GM21423 (cell line): ENCODE measurements at regions not wholly inside any gene's neighbourhood (a gene's known extent, or its start where the extent isn't known, plus 50 kb on each side); places are given as distances from the start of the nearest gene placed in this dataset.
"Not testable (repeated sequence)": the region's sequence is repeated elsewhere in the genome, so short reads cannot be mapped to it uniquely, and the experiment has no call there.

Source experiments
- ATAC-seq: cut with Tn5 transposase; IDR thresholded peaks from one replicate; pipeline ENCODE4 v1.9.1; 2021; ENCODE audit warnings: mild to moderate bottlenecking, moderate library complexity; ENCODE audit not compliant: unreplicated experiment

DNA sequence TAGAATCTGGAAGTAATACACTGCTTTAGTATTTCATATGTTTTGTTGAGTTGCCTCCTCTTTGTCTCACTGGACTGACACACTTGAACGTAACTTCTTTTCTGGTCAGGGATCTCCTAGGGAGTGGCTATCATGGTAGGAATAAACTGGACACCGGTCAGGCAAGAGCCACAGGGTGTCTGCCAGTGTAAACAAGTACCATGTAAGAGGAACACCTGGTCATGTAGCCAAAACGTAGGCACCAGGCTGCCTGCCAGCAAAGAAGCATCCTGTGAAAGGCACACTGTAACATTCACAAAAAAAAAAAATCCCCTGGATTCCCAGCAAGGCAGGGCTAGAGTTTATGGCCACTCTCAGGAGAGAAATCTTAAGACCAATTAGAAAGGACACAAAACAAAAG lies 372.8 kb upstream of the RND3 start:
- no peak for ATAC-seq

DNA sequence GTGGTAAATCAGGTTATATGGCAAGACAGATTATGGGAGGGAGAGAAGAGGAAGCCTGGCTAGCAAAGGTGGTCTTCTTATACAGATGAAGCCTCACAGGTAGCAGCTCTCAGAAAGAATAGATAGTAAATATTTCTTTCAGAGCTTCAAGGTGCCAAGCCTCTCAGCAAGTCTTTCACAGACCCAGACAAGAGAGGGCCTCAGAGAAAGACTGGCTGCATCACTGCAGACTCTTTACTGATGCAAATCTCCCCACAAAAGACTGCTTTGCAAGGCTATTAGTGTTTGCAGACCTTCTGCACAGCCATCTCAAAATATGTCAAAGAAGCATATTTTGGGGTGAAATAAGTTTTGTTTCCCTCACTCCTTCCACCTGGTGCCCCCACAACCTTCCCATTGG lies 372.4 kb upstream of the RND3 start:
- ATAC-seq: no peak

DNA sequence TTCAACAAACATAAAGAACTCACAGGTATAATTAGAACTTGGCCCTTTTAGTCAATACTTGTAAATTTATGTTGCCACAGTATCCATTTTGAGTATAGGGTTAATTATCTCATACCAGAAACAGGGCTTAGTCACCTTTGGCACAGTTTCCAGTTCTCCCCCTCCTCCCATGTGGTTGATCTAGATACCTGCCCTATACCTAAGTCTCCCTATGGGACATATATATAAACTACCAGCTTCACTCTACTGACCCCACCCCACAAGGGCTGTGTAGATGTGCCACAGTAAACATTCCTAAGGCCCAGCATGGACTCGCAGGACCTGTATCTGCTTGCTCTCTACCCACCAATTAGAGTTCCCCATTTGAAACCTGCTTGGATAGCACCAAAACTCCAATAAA lies 371.7 kb upstream of the RND3 start:
- no peak for ATAC-seq

DNA sequence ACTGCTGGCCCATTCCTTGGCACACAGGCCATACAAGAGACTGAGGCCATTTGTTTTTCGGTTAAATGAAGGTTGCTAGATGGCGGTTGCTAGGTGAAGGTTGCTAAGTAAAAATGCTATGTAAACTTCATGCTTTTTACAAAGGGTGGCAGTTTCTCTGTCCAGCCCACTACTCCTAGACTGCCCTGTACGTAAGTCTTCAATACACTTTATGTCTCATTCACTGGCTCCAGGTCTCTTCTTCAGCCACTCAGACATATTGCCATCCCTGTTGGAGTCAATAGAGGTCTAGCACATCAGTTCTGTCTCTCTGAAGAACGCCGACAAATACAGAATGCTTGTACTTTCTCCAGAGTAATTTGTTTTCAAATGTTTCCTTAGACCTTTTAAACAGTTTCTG lies 370.9 kb upstream of the RND3 start:
- no peak for ATAC-seq

DNA sequence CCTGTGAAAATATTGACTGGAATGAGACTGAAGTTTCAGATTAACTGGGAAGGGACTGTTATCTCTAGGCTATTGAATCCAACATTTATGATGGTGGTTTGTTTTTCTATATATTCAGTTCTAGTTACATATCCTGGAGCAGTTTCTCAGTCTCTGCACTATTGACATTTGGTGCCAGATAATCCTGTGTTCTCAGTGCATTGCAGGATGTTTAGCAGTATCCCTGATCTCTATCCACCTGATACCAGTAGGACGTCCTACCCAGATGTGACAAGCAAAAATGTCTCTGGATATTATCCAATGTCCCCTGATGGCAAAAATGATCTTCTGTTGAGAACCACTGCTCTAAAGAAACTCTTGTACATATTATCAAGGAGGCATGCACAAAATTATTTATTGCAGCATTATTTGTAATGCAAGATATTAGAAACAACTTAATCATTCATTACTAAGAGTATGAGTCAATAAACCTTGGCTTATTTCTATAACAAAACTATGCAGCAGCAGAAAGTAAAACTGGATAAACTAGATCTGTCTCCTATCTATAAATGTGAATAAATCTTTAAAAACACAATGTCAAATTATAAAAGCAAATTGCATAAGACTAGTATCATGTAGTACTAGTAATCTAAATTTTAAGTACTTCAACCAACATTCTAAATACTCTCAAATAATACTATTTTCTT lies 369.3 kb upstream of the RND3 start:
- no peak for ATAC-seq

DNA sequence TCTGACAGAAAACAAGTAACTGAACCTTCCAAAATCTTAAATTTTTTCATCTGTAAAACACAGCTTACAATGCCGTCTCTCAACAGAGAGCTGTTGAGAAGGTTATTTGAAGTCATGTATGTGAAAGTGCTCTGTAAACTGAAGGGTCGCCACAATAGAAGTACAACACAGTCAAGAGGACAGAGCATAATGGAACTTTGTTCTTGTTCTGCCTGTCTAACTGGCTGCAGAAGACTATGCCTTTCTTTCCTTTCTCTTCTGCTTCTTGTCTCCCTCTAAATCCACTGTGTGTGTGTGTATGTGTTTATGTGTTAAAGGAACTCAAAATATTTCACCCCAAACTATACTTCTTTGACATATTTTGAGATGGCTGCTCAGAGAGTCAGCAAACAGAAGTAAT lies 365.8 kb upstream of the RND3 start:
- ATAC-seq: no peak

DNA sequence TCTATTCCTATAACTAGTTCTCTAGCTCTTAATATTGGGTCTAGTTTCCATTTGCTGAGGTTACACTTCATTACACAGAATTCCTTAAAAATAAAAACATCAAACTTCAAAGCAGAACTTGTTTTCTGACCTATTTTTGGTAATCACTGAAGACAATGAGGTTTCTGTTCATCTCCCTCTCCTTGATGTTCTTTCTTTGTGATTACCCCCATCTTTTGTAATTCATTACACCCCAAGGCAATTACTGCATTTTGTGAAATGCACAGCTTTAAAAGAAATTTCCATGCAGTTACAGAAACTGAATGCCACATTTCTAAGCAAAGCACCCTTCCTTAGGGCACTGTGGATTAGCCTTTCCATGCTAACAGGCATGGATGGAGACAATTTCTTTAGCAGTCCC lies 363.2 kb upstream of the RND3 start:
- ATAC-seq: no peak

DNA sequence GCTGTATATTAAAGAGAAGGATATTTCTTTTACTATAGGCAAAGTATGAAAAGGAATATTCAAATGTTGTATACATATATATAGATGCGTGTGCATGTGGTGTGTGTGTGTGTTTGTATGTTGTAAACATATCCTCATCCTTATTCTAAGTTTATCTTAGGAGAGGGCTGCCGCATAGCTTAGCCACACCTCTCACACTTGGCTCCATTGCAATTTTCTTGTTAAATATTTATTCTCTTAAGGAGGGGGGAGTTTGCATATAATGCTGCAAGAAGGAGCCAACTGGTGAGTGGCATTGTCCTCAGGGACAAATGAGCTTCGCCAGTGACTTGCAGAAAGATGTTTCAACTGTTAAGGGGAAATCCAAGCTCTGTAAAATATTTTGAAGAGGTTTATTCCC lies 360.1 kb upstream of the RND3 start:
- ATAC-seq: no peak

DNA sequence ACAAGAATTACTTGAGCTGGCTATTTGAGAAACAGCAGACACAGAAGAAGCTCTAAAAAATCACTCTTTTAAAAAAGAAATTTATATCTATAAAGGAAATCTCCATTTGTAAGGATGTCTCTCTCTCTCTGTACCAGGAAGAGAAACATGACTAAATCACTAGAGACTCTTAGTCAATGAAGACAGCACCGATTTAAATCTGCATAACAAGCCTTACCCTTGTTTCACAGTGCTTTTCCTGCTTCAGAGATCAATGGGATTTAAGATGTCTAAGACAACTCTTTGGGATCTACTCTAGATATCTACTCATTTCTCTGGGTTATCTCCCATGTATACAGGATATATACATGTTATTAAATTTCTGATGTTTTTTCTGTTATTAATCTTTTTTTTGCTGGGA lies 359.2 kb upstream of the RND3 start:
- no peak for ATAC-seq

DNA sequence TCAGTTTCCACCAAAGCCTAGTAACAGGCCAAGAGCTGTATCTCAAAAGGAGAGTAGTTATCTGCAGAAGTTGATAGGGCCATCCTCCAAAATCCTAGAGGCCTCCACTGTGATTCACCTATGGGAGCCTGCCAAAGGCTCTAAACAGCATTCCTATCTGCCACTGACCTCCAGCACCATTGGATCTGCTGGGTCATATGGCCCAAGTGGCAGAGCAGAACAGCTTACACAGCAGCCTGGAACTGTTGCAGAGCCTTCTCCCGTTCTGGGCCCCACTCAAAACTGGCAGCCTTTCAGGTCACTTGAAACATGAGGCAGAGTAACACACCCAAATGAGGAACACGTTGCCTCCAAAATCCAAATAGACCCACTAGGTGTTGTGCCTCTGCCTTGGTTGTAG lies 345.2 kb upstream of the RND3 start:
- no peak for ATAC-seq

DNA sequence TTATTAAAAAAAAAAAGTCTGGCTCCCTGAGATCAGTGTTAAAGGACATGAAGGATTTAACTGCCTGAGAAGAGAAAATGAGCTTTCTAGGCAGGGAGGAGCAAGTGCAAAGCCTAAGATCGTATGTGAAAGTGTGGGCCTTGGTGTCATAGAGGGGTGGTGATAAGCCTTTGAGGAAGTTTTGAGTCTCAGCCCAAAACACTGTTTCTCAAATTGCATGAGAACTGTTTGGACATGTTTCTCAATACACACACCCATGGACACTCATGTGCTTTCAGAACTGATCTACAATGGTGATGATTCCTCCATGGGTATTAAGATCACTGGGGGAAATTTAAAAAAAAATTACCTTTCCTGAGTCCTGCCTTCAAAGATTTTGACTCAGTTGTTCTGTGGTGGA lies 336.7 kb upstream of the RND3 start:
- ATAC-seq: no peak

DNA sequence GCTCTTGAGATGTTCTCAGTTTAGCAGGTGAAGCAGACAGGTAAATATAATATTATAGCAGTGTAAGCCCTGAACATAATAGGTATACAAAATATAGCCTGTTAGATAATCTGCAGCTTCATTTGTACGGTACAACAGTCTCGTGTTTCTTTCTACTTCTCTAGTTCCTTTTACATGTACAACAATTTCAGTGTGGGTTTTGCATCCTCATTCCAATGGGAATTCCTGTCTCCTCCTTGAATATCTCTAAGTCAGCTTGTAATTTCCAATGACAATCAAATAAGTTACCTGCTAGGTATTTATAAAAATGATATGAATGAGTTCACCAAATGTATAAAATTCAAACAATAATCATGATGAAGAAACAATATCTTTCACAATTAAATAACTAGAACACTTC lies 330.0 kb upstream of the RND3 start:
- no peak for ATAC-seq

DNA sequence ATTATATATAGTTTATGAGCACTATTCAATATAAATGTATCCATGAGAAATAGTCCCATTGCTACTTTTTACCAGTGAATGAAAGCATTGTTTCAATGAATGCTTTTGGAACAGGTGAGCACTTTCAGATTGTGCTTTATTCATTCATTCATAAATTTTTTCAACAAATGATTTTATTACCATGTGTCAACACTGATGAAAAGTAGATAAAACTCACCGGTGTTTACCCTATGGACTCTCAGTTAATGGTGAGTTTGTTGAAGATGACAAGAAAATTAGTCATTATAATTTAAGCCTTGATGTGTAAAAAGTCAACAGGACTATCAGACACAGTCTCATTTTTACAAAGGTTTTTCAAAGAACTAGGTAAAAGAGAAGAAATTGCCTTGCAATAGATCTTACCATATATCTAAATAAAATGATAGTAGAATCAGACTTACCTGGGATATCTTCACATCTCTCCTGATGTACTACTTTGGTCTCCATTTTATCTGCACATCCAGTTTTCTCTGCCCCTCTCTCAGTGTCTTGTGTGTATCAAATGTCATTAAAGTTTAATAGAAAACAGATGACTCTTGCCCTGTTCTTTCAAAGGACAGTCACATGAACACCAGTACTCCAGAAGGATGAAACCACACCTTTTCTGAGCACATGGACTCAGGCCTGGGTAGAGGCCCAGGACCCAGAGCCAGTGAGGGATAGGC lies 325.3 kb upstream of the RND3 start:
- no peak for ATAC-seq

DNA sequence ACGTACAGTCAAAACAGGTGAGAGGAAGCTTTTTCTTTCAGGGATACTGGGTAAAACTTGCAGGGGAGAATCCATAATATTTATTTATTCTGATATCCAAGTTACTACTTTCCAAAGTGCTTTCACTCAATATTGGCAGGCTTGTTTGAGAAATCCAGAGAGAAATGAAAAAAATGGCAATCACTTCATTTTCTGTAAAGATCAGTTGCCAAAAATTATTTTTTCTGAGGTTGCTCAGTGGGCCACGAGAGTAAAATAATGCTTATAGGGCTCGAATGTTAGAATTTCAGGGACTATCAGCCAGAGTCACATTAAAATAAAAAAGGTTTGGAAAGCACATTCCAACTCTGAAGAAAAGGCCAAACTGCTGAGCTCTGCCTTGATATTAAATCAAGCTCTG lies 324.6 kb upstream of the RND3 start:
- ATAC-seq: no peak

DNA sequence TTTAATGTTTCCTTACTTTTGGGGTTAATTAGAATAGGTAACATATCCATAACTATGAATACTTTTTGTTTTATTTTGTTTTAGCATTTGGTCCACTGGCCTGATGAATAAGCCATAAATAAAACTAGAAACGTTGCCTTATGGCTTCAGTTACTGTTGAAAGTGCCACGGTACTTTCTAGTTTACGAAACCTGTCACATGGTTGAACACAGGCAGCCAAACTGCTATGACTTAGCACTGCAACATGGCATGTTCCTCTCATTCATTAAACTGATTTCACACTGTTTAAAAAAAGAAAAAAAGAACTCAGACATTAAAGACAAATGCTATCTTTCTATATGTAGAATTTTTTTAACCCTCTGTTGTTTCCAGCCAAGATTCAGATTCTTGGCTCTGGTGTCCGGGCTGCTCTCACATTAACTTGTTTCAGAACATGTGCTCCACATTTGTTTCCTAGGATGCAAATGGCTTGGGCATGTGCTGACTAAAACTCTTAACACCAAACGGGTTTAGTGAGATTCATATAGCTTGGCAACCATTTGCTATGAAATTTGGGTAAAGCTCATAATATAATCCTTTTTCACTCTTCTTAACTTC lies 323.9 kb upstream of the RND3 start:
- ATAC-seq: no peak

DNA sequence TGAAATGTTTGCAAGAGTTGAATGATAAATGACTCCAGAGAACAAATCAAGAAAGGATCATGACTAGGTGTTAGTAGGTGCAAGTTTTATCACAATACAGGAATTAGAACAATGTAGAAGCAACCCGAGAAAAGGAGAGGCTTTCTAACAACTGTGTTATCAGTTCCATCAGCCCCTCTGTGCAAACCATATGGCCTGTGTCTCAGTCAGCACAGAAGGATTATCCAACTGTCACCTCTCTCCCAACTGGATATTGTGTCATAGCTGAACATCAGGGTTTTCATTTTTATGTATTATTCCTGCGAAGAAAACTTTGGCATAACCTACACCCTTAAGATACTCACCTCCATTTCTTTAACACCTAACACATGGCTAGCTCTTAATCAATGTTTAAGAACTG lies 321.6 kb upstream of the RND3 start:
- ATAC-seq: no peak

DNA sequence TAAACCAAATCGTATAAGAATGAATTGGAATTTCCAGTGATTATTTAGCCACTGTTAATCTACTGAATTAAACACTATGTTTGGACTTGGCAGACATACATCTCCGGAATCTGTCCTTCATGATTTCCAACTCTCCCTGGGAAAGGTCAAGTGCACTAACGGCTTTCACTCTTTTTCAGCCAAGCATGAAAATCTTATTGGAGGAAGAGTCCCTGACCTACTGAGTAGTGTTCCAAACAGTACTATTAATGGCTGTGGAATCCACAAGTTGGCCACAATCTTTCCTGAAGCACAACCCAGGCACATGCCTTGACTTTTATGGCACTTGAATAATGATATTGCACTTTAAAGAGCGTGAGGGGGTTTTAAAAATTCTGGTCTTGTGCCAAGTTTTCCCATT lies 318.9 kb upstream of the RND3 start:
- ATAC-seq: no peak

DNA sequence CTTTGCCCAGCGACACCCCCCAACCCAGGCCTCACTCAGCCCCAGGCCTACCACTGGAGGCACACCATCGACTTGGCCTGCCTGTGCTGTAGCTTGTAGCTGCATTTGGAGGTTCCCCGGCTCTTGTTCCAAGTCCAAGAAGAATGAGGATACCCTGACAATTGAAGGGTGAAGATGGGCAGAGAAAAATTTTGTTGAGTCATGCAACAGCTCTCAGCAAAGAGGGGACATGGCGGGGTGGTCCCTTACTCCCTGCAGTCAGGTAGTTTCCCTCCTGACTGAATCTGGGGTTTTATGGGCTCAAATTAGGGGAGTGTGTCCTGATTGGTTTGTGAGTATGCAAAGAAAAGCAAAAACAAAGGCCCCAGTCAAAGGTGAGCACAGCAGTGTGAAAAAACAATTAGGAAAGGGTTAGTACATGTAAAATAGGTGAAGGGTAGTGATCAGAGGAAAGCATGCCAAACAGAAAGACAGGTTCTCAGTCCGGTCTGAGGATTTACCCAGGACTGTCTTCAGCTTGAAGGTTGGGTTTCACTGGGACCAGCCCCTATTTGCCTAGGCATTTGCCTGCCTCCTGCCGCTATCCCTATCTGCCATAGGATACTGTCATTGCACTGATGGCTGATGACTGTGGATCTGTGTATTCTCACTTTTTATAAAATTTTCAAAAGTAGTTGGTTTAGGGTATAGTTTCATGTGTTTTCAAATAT lies 316.4 kb upstream of the RND3 start:
- no peak for ATAC-seq

DNA sequence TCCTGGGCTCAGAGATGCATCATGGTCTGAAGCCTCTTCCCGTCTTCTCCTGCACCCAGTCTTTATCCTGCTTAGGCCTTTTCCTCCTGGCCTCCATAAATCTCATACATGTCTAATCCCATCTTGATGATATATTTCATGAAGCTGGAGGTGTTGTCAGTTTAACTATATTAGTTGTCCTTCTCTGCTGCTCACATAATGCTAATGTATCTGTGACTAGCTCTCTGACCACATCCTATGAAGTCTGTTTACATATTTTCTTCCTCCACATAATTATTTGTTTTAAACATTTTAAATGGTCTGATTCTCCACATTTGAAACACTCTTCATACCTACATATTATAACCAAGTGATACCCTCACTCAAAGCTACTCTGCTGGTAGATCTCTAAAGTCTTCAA lies 315.2 kb upstream of the RND3 start:
- ATAC-seq: no peak

DNA sequence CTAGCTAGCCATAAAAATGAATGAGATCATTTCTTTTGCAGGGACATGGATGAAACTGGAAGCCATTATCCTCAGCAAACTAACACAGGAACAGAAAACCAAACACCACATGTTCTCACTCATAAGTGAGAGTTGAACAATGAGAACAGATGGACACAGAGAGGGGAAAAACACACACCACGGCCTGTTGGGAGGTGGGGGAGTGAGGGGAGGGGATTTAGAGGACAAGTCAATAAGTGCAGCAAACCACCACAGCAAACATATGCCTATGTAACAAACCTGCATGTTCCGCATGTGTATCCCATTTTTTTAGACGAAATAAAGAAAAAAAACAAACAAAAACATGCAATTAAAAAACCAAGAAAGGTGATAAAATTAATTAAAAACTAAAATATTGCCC lies 308.8 kb upstream of the RND3 start:
- not testable (repeated sequence) for ATAC-seq

DNA sequence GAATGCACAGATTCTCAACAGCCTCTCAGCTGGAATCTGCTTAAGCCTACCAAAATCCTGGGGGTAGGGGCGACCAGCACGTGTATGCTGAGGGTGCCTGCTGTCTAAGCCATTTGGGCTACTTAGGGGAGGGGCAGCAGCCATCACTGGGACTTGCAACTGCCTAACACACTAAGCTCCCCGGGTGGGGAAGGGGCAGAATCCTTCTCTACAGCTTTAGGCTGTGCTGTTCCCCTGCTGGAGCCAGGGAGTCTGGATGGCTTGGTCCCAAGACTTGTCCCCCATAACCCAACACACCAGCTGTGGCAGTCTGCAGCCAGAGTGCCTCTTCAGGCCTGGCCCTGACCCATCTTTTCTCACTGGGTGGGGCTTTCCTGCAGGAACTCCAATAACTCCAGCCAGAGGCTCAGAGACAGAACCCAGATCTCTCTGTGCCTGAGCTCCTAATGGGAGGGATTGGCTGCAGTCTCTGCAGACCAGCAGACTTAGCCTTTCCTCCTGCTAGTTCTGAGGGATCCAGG lies 305.4 kb upstream of the RND3 start:
- ATAC-seq: no peak

DNA sequence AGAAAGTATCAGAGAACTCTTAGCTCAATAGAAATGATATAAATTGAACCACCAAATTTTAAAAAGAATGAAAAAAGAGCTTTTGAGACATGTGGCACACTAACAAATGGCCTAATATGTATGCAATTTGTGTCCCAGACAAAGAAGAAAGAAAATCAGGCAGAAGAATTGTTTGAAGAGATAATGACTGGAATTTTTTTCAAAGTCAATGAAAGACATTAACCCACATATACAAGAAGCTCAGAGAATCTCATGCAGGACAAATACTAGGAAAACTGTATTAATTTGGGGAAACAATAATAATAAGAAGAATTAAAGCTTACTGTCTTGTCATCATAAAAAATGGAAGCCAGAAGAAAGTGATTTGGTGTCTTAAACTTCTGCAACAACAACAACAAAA lies 304.1 kb upstream of the RND3 start:
- no peak for ATAC-seq
